K562 (cell line): ENCODE measurements at regions not wholly inside any gene's neighbourhood (a gene's known extent, or its start where the extent isn't known, plus 50 kb on each side); places are given as distances from the start of the nearest gene placed in this dataset.

ENCODE experiments used
- ATAC-seq: fragments of 200-7000 bp; cut with Tn5 transposase; 3 replicates; pipeline ENCODE4 v1.9.1; 2020; ENCODE audit warnings: moderate library complexity
- BruUV-seq: library from RNA; stranded (reverse); fragments of 400-500 nt; replicated peaks from 2 replicates; lab custom pipeline; 2021; lab: Mats Ljungman, UMichigan
- CTCF ChIA-PET: fragments of 300-600 bp; formaldehyde crosslinking; extraction: SDS; loops from one replicate; lab custom pipeline; 2021; ENCODE audit warnings: low intra/inter-chr PET ratio; lab: Yijun Ruan, JAX
- POLR2A ChIA-PET: fragments of 300-600, 350-650 bp; sonication (Branson Sonifier 250); formaldehyde crosslinking; extraction: SDS; loops from one replicate; lab custom pipeline; 2021; ENCODE audit warnings: antibody characterized with exemption, inconsistent platforms; lab: Yijun Ruan, JAX
- DNase-seq, 4 experiments: peaks; one replicate each; pipeline versions ENCODE4 v3.0.0 to v3.0.0-alpha.2; 2011 to 2018; ENCODE audit warnings: low spot score in 3 of 4, mixed read lengths in 3 of 4; ENCODE audit errors: extremely low read depth in 1 of 4
- FAIRE-seq: peaks from 2 replicates; lab custom pipeline; 2011; peaks lifted over from hg19 to GRCh38; lab: Jason Lieb, UNC
- H2AFZ ChIP-seq: 2 replicates; pipeline ENCODE4 v1.6.0; 2011; ENCODE audit warnings: low read depth, low read length, control low read depth, inconsistent platforms
- H3K27ac ChIP-seq: fragments of 200-600 bp; 3 replicates; pipeline ENCODE4 v1.8.0; 2011; ENCODE audit warnings: low read depth, mild to moderate bottlenecking, control low read depth, inconsistent platforms, low read length, moderate library complexity, mixed read lengths; ENCODE audit errors: extremely low read depth
- H3K27me3 ChIP-seq, 2 experiments: fragments of 300-600 bp in 1 of 2; 2 replicates in 1 of 2; 3 replicates in 1 of 2; pipeline versions ENCODE4 v1.6.0 to v1.8.0; 2011; ENCODE audit warnings: inconsistent platforms in 2 of 2, low read length in 2 of 2, mild to moderate bottlenecking in 1 of 2, mixed read lengths in 1 of 2, moderate library complexity in 1 of 2; ENCODE audit not compliant: control insufficient read depth in 2 of 2, insufficient read depth in 2 of 2
- H3K36me3 ChIP-seq: fragments of 300-600 bp; 3 replicates; pipeline ENCODE4 v1.8.0; 2011; ENCODE audit warnings: mild to moderate bottlenecking, low read length, inconsistent platforms; ENCODE audit not compliant: control insufficient read depth, insufficient read depth
- H3K4me1 ChIP-seq, 2 experiments: fragments of 200-600 bp in 1 of 2; replicated peaks in 1 of 2; 2 replicates in 1 of 2; 3 replicates in 1 of 2; pipeline versions ENCODE4 v1.5.1 to v1.8.0; 2011; ENCODE audit warnings: inconsistent platforms in 2 of 2, low read length in 2 of 2, mild to moderate bottlenecking in 1 of 2, mixed read lengths in 1 of 2, moderate library complexity in 1 of 2; ENCODE audit not compliant: control insufficient read depth in 2 of 2, insufficient read depth in 2 of 2
- H3K4me2 ChIP-seq: 2 replicates; pipeline ENCODE4 v1.6.1; 2011; ENCODE audit warnings: low read length, control low read depth, inconsistent platforms, mixed read lengths; ENCODE audit not compliant: insufficient read depth
- H3K4me3 ChIP-seq: fragments of 200-600 bp; sonication (generic), shearing (Covaris generic); 2 replicates; pipeline ENCODE4 v1.5.1; 2016; ENCODE audit warnings: control low read depth, inconsistent platforms
- H3K79me2 ChIP-seq: fragments of 200-600 bp; 3 replicates; pipeline ENCODE4 v1.8.0; 2011; ENCODE audit warnings: low read length, inconsistent platforms; ENCODE audit not compliant: control insufficient read depth, insufficient read depth
- H3K9ac ChIP-seq, 2 experiments: 2 replicates each; pipeline versions ENCODE4 v1.6.0 to v1.6.1; 2011; ENCODE audit warnings: low read depth in 2 of 2, low read length in 2 of 2, control low read depth in 1 of 2, inconsistent platforms in 1 of 2, mild to moderate bottlenecking in 1 of 2, mixed read lengths in 1 of 2; ENCODE audit not compliant: insufficient read depth in 1 of 2
- H3K9me1 ChIP-seq: one replicate; pipeline ENCODE4 v1.6.0; 2011; ENCODE audit warnings: inconsistent platforms, mild to moderate bottlenecking, low read length, moderate library complexity; ENCODE audit not compliant: control insufficient read depth, insufficient read depth
- H3K9me3 ChIP-seq: replicated peaks from 2 replicates; pipeline ENCODE4 v1.5.1; 2011; ENCODE audit warnings: low read depth, low read length, inconsistent platforms; ENCODE audit not compliant: control insufficient read depth, insufficient read depth
- H4K20me1 ChIP-seq: replicated peaks from 2 replicates; pipeline ENCODE4 v1.6.1; 2011; ENCODE audit warnings: low read length, inconsistent platforms, mixed read lengths; ENCODE audit not compliant: control insufficient read depth, insufficient read depth
- CBX3 ChIP-seq, 2 experiments: IDR thresholded peaks; 1 replicate in 1 of 2; 2 replicates in 1 of 2; pipeline ENCODE4 v1.6.1; 2012; ENCODE audit warnings: inconsistent platforms in 2 of 2, low read length in 2 of 2, borderline replicate concordance in 1 of 2, control low read depth in 1 of 2
- CHAMP1 ChIP-seq: fragments of 450-650 bp; IDR thresholded peaks from 2 replicates; pipeline ENCODE4 v1.6.1; 2016; ENCODE audit warnings: mild to moderate bottlenecking
- DEAF1 ChIP-seq: fragments of 450-650 bp; formaldehyde crosslinking; IDR thresholded peaks from 2 replicates; pipeline ENCODE4 v1.4.0; 2020; ENCODE audit warnings: mild to moderate bottlenecking, moderate library complexity
- MLX ChIP-seq, 2 experiments: fragments of 450-650 bp in 1 of 2; sonication (generic) in 1 of 2; formaldehyde crosslinking; conservative IDR thresholded peaks; 2 replicates each; pipeline versions ENCODE4 v1.4.0 to v1.8.1; 2020 to 2022; ENCODE audit warnings: mild to moderate bottlenecking in 1 of 2, missing genetic modification reagents in 1 of 2
- PHF21A ChIP-seq: fragments of 450-650 bp; IDR thresholded peaks from 2 replicates; pipeline ENCODE4 v1.6.1; 2017; ENCODE audit warnings: low read depth, borderline replicate concordance
- SREBF1 ChIP-seq: fragments of 150-350 bp; IDR thresholded peaks from 2 replicates; pipeline ENCODE4 v1.6.1; 2014; ENCODE audit warnings: antibody characterized with exemption, low read depth, low read length, borderline replicate concordance
- ZNF124 ChIP-seq: sonication (generic); formaldehyde crosslinking; IDR thresholded peaks from 2 replicates; pipeline ENCODE4 v1.8.1; 2022; ENCODE audit warnings: missing genetic modification reagents
- ZNF197 ChIP-seq: fragments of 200-800 bp; sonication (Bioruptor generic); IDR thresholded peaks from 2 replicates; pipeline ENCODE4 v1.6.1; 2016; ENCODE audit warnings: low read depth, missing genetic modification characterization, missing compliant biosample characterization
- ZNF253 ChIP-seq: fragments of 250-450 bp; sonication (Bioruptor Pico); conservative IDR thresholded peaks from 2 replicates; pipeline ENCODE4 v1.6.1; 2021; ENCODE audit warnings: mild to moderate bottlenecking
- ZNF280B ChIP-seq: fragments of 250-450 bp; sonication (Bioruptor Pico); IDR thresholded peaks from 2 replicates; pipeline ENCODE4 v1.5.1; 2021; ENCODE audit warnings: mild to moderate bottlenecking
- ZNF282 ChIP-seq: sonication (generic); formaldehyde crosslinking; IDR thresholded peaks from 2 replicates; pipeline ENCODE4 v1.8.1; 2023; ENCODE audit warnings: missing genetic modification reagents
- ZNF384 ChIP-seq: IDR thresholded peaks from 2 replicates; pipeline ENCODE4 v1.6.1; 2012; ENCODE audit warnings: low read depth, low read length, improper control_type of control experiment
- ZNF395 ChIP-seq: fragments of 200-800 bp; sonication (Bioruptor generic); IDR thresholded peaks from 2 replicates; pipeline ENCODE4 v1.6.1; 2017; ENCODE audit warnings: missing genetic modification characterization, missing compliant biosample characterization
- WGBS: fragments of 100-300 bp; shearing (Covaris generic); methylation state at CpG from one replicate; pipeline ENCODE4 v1.1.6; 2016; ENCODE audit warnings: low coverage, mixed read lengths; ENCODE audit not compliant: insufficient coverage; ENCODE audit errors: missing lambda C conversion rate; 5-methylcytosine and 5-hydroxymethylcytosine counted together
- in situ Hi-C: fragments of 300-500 bp; cut with MboI; formaldehyde crosslinking; loops from 4 replicates; pipeline ENCODE4 v1.15.0; 2018; ENCODE audit warnings: inconsistent platforms, mixed read lengths
- intact Hi-C: fragments of 100-400 bp; cut with micrococcal nuclease; formaldehyde crosslinking; loops from 2 replicates; pipeline ENCODE4 v1.14.2; 2022

- in situ Hi-C loops, result no loop called here
- H3K9me3 ChIP-seq, result no peaks in the 10 kb centered on the region
- H4K20me1 ChIP-seq, result no peaks in the 10 kb centered on the region
- H3K4me3 ChIP-seq, result no peak overlapping the region
- no peak overlapping the region for H2AFZ ChIP-seq
- intact Hi-C loops, result no loop called here
- DNase-seq (no peak), FAIRE-seq (no peak), ATAC-seq (no peak)
- no peaks in the 10 kb centered on the region for H3K79me2 ChIP-seq
- WGBS, result under 1% methylated on average over 23 of the region's 23 CpGs
- BruUV-seq, result no TSS peak
- no peaks in the 10 kb centered on the region for H3K9me1 ChIP-seq
- H3K27me3 ChIP-seq, result peaks cover 19 to 48% of the 10 kb centered on the region in 2 experiments; a peak in 4 of 5 replicates
- no peak overlapping the region for H3K9ac ChIP-seq
- H3K4me1 ChIP-seq, result no peaks in the 10 kb centered on the region
- POLR2A ChIA-PET, result interaction anchor here (0.6 kb wide), 1 partner anchor 114 kb away, joined by 3 read pairs; no protein-coding TSS in a partner anchor
- no peaks in the 10 kb centered on the region for H3K36me3 ChIP-seq
- CTCF ChIA-PET, result no interaction called here
- no peak overlapping the region for H3K27ac ChIP-seq
- H3K4me2 ChIP-seq, result no peak overlapping the region
- TF ChIP-seq PHF21A, result no peak
- no peak for TF ChIP-seq ZNF384
- no peak for TF ChIP-seq ZNF253 (CRISPR knock-in tag)
- TF ChIP-seq ZNF124 (CRISPR knock-in tag), result no peak
- TF ChIP-seq ZNF197, result no peak
- TF ChIP-seq CHAMP1, result no peak
- no peak for TF ChIP-seq ZNF395 (CRISPR knock-in tag)
- no peak for TF ChIP-seq ZNF280B (CRISPR knock-in tag)
- no peak for TF ChIP-seq SREBF1
- TF ChIP-seq MLX (CRISPR knock-in tag; conservative IDR thresholded peaks at IDR 0.05), result no peak
- TF ChIP-seq ZNF282 (CRISPR knock-in tag), result no peak
- no peak for TF ChIP-seq DEAF1 (CRISPR knock-in tag)
- no peak for TF ChIP-seq CBX3 (IDR thresholded peaks at IDR 0.05; ENCODE audit: borderline replicate concordance in 1 of 2, low read length in 2 of 2)
Measured at GRCh38 chr6:169072127-169073042, 181.3 kb downstream of the THBS2 start.
